Gastroesophageal sphincter (tissue), 4 donors: ENCODE measurements at regions not wholly inside any gene's neighbourhood (a gene's known extent, or its start where the extent isn't known, plus 50 kb on each side); places are given as distances from the start of the nearest gene placed in this dataset.

ENCODE experiments used
- ATAC-seq: fragments of 150-250 bp; one replicate; pipeline ENCODE4 v1.9.1; 2016; ENCODE audit warnings: mild to moderate bottlenecking, moderate library complexity
- H3K27ac ChIP-seq, 4 donors: fragments of 200-600 bp; sonication (generic) in 3 of 4; 1 replicate in 3 of 4; 2 replicates in 1 of 4; pipeline ENCODE4 v1.5.1; 2016 to 2019
- H3K27me3 ChIP-seq: fragments of 200-600 bp; sonication (generic); one replicate; pipeline ENCODE4 v1.5.1; 2019
- H3K36me3 ChIP-seq, 2 donors: fragments of 200-600 bp; sonication (generic); one replicate each; pipeline ENCODE4 v1.5.1; 2019; ENCODE audit warnings: control low read depth in 1 of 2
- H3K4me1 ChIP-seq, 3 donors: fragments of 200-600 bp; sonication (generic); 1 replicate in 2 of 3; 2 replicates in 1 of 3; pipeline ENCODE4 v1.5.1; 2016 to 2019; ENCODE audit warnings: control low read depth in 2 of 3
- H3K4me3 ChIP-seq, 2 donors: fragments of 200-600 bp; sonication (generic); one replicate each; pipeline ENCODE4 v1.5.1; 2019; ENCODE audit warnings: mild to moderate bottlenecking in 1 of 2, moderate library complexity in 1 of 2
- H3K9me3 ChIP-seq, 3 donors: fragments of 200-600 bp; sonication (generic); one replicate each; pipeline ENCODE4 v1.5.1; 2017 to 2019; ENCODE audit warnings: control low read depth in 2 of 3
- EP300 ChIP-seq: sonication (generic); formaldehyde crosslinking; IDR thresholded peaks from one replicate; pipeline ENCODE4 v1.6.1; 2017; ENCODE audit warnings: antibody characterized with exemption, mild to moderate bottlenecking
- POLR2A ChIP-seq, 2 donors: fragments of 450-650 bp; IDR thresholded peaks; one replicate each; pipeline ENCODE4 v1.6.1; 2017; ENCODE audit warnings: antibody characterized with exemption in 2 of 2, mild to moderate bottlenecking in 2 of 2, moderate library complexity in 1 of 2
- POLR2AphosphoS5 ChIP-seq: sonication (generic); formaldehyde crosslinking; IDR thresholded peaks from one replicate; pipeline ENCODE4 v1.6.1; 2017; ENCODE audit warnings: antibody characterized with exemption
- WGBS, 2 donors: methylation state at CpG; one replicate each; pipeline ENCODE4 v1.1.5; 2018; ENCODE audit warnings: low coverage in 1 of 2; 5-methylcytosine and 5-hydroxymethylcytosine counted together
- TF ChIP-seq, protein P1 (sequence below), 4 experiments: fragments of 200-600 bp in 2 of 4; fragments of 450-650 bp in 2 of 4; sonication (generic) in 1 of 4; IDR thresholded peaks; one replicate each; pipeline ENCODE4 v1.5.1; 2017 to 2019; ENCODE audit warnings: antibody characterized with exemption in 4 of 4, mild to moderate bottlenecking in 2 of 4, moderate library complexity in 2 of 4

- no peaks in the 10 kb centered on the region for H3K9me3 ChIP-seq
- H3K27me3 ChIP-seq, result no peaks in the 10 kb centered on the region
- no peak overlapping the region for H3K4me3 ChIP-seq
- no peaks in the 10 kb centered on the region for H3K36me3 ChIP-seq
- 20 to 63% methylated on average over 1 of the region's 1 CpG for WGBS, 2 donors
- H3K4me1 ChIP-seq, result no peaks in the 10 kb centered on the region
- no peak overlapping the region for H3K27ac ChIP-seq
- no peak for ATAC-seq
- TF ChIP-seq EP300, result no peak
- TF ChIP-seq, protein P1, sequence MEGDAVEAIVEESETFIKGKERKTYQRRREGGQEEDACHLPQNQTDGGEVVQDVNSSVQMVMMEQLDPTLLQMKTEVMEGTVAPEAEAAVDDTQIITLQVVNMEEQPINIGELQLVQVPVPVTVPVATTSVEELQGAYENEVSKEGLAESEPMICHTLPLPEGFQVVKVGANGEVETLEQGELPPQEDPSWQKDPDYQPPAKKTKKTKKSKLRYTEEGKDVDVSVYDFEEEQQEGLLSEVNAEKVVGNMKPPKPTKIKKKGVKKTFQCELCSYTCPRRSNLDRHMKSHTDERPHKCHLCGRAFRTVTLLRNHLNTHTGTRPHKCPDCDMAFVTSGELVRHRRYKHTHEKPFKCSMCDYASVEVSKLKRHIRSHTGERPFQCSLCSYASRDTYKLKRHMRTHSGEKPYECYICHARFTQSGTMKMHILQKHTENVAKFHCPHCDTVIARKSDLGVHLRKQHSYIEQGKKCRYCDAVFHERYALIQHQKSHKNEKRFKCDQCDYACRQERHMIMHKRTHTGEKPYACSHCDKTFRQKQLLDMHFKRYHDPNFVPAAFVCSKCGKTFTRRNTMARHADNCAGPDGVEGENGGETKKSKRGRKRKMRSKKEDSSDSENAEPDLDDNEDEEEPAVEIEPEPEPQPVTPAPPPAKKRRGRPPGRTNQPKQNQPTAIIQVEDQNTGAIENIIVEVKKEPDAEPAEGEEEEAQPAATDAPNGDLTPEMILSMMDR (IDR thresholded peaks at IDR 0.05), result no peak
Measured at GRCh38 chr2:226275215-226275614, 524.4 kb downstream of the IRS1 start.

- no peak overlapping the region for H3K4me3 ChIP-seq
- no peak for ATAC-seq
- no peaks in the 10 kb centered on the region for H3K4me1 ChIP-seq
- H3K27me3 ChIP-seq, result no peaks in the 10 kb centered on the region
- 88 to 90% methylated on average over 4 to 8 of the region's 8 CpGs for WGBS, 2 donors
- no peak overlapping the region for H3K27ac ChIP-seq
- no peaks in the 10 kb centered on the region for H3K9me3 ChIP-seq
- no peaks in the 10 kb centered on the region for H3K36me3 ChIP-seq
- TF ChIP-seq EP300, result no peak
- TF ChIP-seq POLR2AphosphoS5, result no peak
- TF ChIP-seq, protein P1 (IDR thresholded peaks at IDR 0.05), result no peak
- no peak for TF ChIP-seq POLR2A (IDR thresholded peaks at IDR 0.05)
Measured at GRCh38 chr2:226274143-226274542, 525.5 kb downstream of the IRS1 start.

GRCh38 chr2:226273440-226273839 lies 526.2 kb downstream of the IRS1 start:
- TF ChIP-seq, protein P1 (IDR thresholded peaks at IDR 0.05), result no peak
- no peak for TF ChIP-seq EP300
- TF ChIP-seq POLR2A (IDR thresholded peaks at IDR 0.05), result no peak
- TF ChIP-seq POLR2AphosphoS5, result no peak
- Histone ChIP-seq H3K4me3 (no peak overlapping the region), H3K27ac (no peak overlapping the region), H3K27me3 (no peaks in the 10 kb centered on the region), H3K4me1 (peaks cover 0 to 6% (median 0%) of the 10 kb centered on the region in 3 donors), H3K9me3 (no peaks in the 10 kb centered on the region), H3K36me3 (no peaks in the 10 kb centered on the region)
- no peak for ATAC-seq

DNA sequence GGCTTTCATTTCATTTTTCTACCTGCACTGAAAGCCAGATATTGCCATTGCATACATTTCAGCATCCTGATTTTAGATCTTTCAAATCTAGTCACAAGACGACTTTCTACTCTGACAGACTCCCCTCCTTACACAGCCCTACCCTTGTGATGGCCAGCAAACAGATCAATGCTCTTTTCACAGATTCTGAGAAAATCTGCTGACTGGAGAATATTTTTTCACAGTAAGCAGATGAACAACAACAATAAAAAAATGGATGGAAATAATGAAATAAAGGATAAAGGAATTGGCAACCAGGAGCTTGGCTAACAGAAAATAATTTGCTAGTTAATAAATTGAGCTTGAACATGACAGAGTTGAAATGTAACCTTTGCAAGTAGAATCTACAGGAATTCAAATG lies 527.2 kb downstream of the IRS1 start:
- Histone ChIP-seq H3K4me1 (peaks cover 0 to 6% (median 0%) of the 10 kb centered on the region in 3 donors), H3K9me3 (no peaks in the 10 kb centered on the region), H3K27ac (no peak overlapping the region), H3K4me3 (no peak overlapping the region), H3K36me3 (no peaks in the 10 kb centered on the region), H3K27me3 (no peaks in the 10 kb centered on the region)
- 46 to 100% methylated on average over 1 of the region's 1 CpG for WGBS, 2 donors
- TF ChIP-seq EP300 (no peak), POLR2AphosphoS5 (no peak), POLR2A (IDR thresholded peaks at IDR 0.05) (no peak)
- TF ChIP-seq, protein P1 (IDR thresholded peaks at IDR 0.05), result no peak
- no peak for ATAC-seq

GRCh38 chr2:226270285-226271058 lies 529.1 kb downstream of the IRS1 start:
- Histone ChIP-seq H3K27me3 (no peaks in the 10 kb centered on the region), H3K27ac (no peak overlapping the region), H3K4me1 (peaks cover 0 to 6% (median 0%) of the 10 kb centered on the region in 3 donors), H3K9me3 (no peaks in the 10 kb centered on the region), H3K36me3 (no peaks in the 10 kb centered on the region), H3K4me3 (no peak overlapping the region)
- no peak for ATAC-seq
- TF ChIP-seq POLR2A (IDR thresholded peaks at IDR 0.05) (no peak), POLR2AphosphoS5 (no peak), EP300 (no peak)
- TF ChIP-seq, protein P1 (IDR thresholded peaks at IDR 0.05), result no peak
- 55 to 61% methylated on average over 3 to 6 of the region's 6 CpGs for WGBS, 2 donors
